GM18517 (cell line): ENCODE measurements at regions not wholly inside any gene's neighbourhood (a gene's known extent, or its start where the extent isn't known, plus 50 kb on each side); places are given as distances from the start of the nearest gene placed in this dataset.
A peak's percentile ranks its signal among the peaks of the same experiment; 100 is the strongest.
"Not testable (repeated sequence)": the region's sequence is repeated elsewhere in the genome, so short reads cannot be mapped to it uniquely, and the experiment has no call there.

Experiments used
- ATAC-seq: cut with Tn5 transposase; IDR thresholded peaks from one replicate; pipeline ENCODE4 v1.9.1; 2021; ENCODE audit warnings: mild to moderate bottlenecking, moderate library complexity; ENCODE audit not compliant: unreplicated experiment

DNA sequence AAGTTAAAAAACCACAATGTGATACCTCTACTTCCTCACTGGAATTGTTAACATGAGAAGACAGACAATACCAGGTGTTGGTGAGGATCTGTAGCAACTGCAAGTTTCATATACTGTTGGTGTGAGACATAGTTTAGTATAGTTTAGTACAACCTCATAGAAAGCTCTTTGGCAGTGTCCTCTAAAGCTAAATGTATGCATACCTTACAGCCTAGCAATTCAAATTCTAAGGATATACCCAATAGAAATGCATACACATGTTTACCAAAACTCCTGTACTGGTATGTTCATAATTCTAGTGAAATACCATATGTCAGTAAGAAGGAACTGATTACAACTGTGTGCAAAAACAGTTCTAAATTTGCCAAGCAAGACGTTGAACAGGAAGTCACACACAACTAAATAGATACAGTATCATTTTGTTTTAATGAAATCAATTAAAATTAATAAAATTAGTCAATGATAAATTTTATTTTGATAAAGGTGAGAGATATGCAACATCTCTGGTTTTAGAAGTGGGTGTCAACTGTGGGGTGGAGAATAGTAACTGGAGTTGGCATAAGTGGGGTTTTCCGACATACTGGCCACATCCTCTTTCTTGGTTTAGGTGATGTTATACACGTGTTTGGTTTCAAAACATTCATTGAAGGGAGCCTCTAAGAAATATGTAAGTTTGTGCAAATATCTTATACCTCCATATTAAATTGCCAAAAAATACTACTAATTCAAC, 450.7 kb downstream of the PTPRC start:
- ATAC-seq, result peak; percentile 92

DNA sequence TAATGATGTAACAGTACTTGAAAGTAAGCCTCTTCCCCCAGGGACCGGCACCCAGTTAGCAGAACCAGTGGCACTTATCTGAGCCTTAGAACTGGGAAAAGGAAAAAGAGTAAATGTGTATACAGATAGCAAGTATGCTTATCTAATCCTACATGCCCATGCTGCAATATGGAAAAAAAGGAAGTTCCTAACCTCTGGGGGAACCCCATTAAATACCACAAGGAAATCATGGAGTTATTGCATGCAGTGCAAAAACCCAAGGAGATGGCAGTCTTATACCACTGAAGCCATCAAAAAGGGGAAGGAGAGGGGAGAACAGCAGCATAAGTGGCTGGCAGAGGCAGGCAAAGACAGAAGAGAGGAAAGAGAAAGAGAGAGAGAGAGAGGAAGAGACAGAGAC, 456.8 kb downstream of the PTPRC start:
- ATAC-seq, result not testable (repeated sequence)

DNA sequence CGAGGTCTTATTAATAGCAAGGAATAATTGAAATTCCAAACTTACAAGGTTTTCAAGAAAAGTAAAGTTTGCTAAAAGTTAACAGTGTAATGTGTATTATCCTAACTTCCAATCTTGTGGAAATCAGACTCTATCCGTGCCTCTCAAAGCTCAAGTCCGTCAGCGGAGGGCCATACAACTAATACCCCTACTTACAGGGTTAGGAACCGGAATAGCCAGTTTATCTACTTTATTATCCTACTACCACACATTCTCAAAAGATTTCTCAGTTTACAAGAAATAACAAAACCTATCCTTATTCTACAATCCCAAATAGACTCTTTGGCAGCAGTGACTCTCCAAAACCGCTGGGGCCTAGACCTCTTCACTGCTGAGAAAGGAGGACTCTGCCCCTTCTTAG, 457.8 kb downstream of the PTPRC start:
- ATAC-seq, result no peak

DNA sequence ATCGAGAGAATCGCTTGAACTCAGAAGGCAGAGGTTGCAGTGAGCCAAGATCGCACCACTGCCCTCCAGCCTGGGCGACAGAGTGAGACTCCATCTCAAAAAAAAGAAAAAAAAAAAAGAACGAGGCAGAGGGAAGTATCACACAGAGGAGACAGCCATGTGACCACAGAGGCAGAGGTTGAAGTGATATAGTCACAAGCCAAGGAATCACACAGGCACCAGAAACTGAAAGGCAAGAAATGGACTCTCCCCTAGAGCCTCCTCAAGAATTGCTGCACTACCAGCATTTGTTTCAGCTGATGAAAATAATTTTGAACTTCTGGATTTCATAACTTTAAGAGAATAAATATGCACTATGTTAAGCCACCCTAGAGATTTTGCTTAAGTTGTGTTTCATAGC, 459.6 kb downstream of the PTPRC start:
- no peak for ATAC-seq

DNA sequence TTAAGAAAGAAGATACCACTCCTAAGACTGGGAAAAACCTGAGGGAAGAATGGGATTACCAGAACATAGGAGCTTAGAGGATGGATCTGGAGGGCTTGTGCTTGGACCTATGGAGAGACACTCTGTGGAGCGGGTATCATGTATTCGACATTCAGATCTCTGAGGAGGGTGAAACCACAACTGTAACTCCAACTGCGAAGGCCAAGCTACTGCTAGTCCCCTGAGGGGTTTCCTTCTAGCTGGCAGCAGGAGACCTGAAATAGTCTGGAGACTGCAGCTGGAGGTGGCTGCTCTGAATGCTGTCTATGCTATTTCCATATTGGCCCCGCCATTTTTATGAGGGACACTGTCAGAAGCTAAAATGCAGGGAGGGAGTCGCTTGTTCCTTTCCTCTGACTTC, 462.3 kb downstream of the PTPRC start:
- no peak for ATAC-seq

DNA sequence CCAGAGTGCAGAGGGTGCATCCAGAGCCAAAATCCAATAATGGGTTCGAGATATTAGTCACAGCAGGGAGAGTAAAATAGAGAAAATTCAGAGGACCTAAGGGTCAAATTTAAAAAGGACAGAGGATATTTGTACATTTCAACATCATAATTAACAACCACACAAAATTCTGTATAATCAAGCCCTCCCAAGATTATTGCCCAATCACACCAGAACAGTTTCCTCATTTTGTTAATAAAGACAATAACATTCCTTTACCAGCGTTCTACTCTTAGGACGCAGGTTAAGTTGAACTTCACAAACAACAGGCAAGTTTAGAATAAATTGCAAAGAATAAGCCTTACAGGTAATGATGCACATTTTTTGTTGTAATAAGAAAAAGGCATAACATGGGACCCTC, 462.8 kb downstream of the PTPRC start:
- no peak for ATAC-seq

DNA sequence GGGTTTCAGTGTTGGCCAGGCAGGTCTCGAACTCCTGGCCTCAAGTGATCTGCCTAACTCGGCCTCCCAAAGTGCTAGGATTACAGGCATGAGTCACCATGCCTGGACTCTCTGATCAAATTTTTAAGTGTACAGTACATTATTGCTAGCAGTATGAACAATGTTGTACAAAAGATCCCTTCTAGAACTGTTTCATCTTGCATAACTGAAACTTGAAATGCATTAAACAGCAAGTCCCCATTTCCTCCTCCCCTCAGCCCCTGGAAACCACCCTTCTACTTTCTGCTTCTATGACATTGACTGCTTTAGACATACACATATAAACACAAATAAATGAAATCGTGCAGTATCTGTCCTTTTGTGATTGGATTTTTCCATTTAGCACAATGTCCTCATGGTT, 463.4 kb downstream of the PTPRC start:
- ATAC-seq, result peak; percentile 63

DNA sequence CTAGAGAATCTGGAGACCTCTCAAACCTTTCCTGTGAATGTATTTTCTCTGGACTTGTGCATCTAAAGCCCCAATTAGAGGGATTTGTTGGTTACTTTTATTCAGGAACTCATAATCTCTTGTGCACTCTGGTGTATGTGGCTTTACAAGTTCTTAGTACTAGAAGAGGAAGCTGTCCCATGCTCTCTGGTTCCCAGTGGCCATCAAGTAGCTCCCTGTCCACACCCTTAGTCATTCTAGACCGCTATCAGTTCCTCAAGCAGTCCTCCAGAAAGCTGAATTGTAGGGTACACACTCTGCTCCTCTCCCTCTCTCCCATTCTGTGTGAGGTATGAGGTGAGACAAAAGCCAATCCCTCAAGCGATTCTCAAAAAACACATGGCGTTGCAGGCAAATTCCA, 470.3 kb downstream of the PTPRC start:
- no peak for ATAC-seq

DNA sequence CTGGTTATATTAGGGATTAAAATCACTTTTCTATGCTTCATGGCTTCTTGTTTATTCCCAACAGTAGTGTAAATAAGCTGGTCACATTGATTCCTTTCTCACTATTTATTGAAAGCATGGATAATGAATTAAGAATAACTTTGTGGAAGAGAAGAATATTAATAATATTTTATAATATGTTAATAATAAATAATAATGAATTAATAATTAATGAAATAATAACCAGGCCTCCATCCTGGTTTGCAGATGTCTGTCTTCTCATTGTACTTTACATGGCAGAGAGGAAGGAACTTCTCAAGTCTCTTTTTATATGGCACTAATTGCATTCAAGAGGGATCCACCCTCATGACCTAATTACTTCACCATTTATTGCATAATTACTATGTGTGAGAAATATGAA, 473.5 kb downstream of the PTPRC start:
- ATAC-seq, result no peak

DNA sequence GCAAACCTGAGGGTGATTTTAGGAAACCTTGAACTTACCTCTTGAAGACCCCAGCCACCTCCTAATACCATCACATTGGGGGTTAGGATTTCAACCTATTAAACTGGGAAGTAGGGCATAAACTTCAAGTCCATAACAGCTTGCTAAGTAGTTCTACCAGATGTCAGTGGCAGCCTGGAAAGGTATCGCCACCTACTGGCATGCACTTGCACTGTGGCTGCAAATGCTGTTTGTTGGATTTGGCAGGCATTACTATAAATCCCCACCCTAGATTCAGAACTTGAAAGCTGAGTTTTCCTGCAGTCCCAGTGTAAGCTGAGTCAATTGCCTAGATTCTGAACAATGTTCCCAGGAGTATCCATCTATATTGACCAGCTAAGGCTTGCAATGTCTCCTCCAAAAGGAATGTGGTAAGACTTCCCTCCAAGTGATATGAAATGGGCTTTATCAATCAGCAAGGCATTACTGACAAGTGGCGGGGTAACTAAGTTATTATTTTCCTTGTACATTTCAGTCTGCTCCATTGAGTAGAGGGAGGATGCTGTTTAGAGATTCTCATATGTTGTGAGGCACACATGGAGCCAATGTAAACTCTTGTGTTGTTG, 474.5 kb downstream of the PTPRC start:
- ATAC-seq, result peak; percentile 61

DNA sequence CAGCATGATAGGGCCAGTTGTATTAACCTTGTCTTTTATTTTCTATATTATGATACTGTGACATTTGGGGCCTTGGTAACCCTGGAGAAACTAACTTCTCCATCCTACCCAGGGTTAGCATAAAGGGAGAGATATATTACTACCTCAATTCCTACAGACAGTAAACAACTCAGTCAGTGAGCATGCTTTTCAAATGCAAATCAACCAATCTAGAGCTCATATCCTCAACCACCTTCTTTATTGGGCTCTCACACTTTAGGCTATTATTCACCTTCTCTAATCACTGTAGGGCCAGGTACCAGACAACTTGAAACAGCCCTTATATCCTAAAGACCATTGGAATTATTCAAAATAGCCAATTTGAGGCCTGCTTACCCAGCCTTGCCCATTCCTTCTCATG, 477.6 kb downstream of the PTPRC start:
- ATAC-seq, result no peak

DNA sequence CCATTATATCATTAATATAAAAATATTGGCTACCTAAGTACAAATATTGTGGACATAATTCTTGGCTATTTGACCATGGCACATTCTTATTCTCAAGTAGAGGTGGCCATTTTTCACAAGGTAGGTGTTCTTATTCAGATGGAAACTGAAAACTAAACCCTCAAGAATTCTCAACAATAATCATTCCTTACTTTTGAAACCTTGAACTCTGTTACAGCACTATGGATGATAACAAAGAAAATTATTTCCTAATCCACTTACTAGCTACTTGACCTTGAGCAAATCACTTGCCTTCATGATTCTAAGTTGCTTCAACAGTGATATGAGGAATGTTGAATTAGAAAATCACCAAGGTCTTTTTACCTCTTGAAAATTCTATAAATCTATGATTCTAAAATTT, 482.2 kb downstream of the PTPRC start:
- no peak for ATAC-seq

DNA sequence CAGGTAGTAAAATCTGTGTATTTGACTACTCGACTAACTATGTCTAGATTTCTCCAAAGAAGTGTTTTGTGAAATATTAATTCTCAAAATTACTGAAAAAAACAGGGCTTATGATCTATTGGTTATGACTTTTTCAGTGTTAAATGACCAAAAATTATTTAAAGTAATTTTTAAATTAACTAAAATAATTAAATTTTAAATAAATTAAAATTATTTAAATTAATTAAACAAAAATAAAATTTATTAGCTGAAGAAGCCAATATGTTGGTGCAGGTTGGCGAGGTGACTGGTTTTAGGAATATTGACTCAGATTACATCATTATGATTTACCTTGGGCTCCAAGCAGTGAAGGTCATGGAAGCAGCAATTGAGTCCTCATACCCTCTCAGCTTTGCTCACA, 483.2 kb downstream of the PTPRC start:
- ATAC-seq, result no peak

DNA sequence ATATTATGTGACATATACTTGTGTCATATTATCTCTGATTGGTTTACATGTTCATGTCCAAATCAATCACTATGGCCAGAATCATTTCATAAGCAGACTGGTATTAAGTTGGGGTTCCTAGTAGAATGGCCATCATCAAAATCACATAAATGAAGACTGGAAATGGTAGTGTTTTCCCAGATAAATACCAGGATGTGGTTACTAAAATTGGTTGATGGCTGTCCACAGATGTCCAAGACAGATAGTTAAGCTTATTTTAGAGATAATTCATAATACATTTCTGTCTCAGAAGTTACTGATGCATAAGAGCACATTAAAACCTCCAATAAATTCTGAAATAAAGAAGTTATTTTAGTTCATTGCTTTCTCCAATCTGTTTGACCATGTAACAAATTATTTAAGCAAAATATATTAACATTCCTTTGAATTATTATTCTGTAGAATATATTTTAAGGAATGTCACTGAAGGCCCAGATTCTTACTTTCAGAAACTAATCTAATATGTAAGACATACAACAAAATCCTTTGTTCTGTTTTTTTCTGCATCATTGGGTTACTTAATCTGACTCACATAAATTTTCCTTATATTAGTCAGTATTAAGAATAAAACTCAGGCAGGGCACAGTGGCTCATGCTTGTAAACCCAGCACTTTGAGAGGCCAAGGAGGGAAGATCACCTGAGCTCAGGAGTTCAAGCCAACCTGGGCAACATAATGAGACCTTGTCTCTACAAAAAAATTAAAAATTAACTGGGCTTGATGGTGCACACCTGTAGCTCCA, 483.9 kb downstream of the PTPRC start:
- no peak for ATAC-seq

DNA sequence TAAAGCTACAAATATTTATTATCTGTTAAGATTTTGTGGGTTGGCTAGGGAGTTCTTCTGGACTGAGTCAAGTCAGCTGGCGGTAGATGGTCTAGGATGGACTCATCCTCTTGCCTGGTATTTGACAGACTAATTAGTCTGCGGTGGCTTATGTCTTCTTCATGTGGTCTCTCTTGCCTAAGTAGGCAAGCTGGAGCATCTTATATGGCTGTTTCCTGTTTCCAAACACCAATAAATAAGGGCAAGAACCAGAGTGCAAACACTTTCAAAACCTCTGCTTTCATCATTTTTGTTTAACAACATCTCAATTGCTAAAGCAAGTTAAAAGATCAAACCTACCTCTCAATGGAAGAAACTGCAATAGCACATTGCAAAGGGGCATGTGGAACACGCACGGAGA, 484.8 kb downstream of the PTPRC start:
- ATAC-seq, result no peak

DNA sequence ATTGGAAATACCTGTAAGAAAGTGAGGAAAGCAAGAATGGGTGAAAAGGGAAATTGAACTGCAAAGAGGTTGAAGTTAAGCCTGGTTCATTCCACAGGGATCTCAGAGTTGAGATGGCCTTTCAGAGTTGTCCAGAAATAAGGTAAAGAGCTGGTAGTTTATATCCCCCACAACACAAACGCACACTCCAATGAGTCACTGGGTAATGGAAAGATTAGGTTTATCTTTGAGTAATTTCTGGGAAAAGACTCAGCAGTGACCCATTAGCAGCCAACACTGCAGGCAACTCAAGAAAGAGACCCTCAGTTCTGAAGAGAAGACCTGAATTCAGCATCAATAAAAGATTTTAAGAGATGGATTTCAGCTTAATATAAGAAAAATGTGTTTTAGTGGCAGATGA, 485.5 kb downstream of the PTPRC start:
- ATAC-seq, result no peak

DNA sequence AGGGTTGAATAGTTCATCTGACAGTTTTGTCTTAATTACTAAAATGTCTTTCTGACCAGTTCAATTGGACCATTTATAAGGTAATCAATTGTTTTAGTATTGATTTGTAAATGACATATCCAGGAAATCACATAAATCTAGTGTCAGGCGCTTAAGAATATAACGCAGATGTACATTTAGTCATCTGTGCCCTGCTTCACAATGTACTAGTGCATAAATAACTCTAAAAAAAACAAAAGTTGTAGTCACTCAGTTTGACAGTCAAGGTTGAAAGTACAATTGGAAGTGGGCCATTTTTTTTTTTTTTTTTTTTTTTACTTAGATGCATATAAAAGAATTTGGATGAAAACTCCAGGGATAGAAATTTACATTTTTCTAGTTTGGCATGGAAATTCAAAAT, 490.4 kb downstream of the PTPRC start:
- no peak for ATAC-seq

DNA sequence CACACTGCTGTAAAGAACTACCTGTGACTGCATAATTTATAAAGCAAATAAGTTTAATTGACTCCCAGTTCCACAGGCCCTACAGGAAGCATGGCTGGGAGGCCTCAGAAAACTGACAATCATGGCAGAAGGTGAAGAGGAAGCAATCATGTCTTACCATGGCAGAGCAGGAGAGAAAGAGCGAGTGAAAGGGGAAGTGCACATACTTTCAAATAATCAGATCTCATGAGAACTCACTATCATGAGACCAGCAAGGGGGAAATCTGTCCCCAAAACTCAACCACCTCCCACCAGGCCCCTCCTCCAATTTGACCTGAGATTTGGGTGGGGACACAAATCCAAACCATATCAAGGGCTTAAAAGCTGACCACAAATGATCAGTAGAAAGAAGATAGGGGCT, 493.2 kb downstream of the PTPRC start:
- no peak for ATAC-seq

DNA sequence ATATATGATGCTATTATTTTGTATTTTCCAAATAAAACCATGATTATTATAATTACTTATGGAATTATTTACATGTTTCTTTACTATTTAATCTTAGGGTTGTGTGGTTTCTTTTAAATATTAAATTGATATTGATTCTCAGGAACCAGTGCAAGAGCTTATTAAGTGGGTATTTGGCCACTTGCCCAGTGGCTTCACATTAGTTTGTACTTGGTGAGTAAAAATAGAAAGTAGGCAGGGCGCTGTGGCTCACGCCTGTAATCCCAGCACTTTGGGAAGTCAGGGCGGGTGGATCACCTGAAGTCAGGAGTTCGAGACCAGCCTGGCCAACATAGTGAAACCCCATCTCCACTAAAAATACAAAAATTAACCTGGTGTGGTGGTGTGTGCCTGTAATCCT, 497.1 kb downstream of the PTPRC start:
- ATAC-seq, result no peak

DNA sequence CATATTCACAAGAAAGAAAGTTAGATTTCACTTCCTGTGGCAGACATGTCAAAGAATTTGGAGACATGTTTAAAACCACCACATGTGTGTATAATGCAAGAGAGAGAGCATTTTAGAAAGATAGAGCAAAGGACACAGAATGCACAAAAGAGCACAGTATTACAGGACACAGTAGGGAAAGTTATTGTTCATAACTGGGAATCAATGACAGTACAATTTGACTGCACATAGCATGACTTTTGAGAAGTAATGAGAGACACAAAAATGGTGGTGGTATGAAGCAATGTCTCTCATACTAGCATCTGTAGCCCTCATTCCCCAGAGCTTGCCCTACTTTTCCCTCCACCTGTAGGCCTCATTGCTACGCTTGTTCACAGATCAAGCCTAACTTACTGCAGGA, 499.2 kb downstream of the PTPRC start:
- ATAC-seq, result no peak

DNA sequence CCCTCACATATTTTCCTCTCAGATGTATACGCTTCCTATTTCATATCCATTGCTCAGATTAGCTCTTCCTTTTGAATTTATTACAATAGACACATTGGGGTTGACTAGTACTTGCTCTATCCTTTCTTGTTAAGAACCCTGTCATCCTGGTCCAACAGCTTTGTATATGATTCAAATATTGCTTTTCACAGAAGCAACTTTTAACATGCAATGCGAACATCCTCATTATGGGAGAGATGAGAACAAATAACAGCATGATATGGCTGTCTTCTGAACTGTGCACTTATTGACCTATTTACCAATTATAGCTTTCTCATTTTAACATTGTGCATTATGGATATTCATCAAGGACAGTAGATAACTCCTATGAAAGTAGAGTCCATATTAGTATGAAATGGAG, 510.8 kb downstream of the PTPRC start:
- no peak for ATAC-seq

DNA sequence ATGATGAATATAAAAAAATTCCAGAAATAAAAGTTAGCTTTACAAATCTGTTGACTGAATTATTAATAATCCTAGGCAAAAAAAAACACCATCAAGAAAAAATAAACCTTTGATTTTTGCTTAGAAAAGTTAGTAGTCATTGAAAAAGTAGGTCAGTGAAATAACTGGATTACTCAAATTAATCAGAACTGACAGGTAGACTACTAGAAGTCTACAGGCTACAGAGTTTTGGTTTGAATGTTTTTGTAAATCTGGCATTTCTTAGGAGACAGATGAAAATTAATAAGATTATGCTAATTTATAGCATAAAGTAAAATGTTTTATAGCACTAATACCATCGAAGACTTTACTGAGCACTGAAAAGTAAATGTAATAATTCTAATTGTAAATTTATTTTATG, 511.9 kb downstream of the PTPRC start:
- ATAC-seq, result no peak
